AG08395 (cell line): ENCODE measurements at regions not wholly inside any gene's neighbourhood (a gene's known extent, or its start where the extent isn't known, plus 50 kb on each side); places are given as distances from the start of the nearest gene placed in this dataset.

Experiments
- DNase-seq: peaks from one replicate; pipeline ENCODE4 v3.0.0; 2012; ENCODE audit warnings: mixed read lengths, low spot score

DNA sequence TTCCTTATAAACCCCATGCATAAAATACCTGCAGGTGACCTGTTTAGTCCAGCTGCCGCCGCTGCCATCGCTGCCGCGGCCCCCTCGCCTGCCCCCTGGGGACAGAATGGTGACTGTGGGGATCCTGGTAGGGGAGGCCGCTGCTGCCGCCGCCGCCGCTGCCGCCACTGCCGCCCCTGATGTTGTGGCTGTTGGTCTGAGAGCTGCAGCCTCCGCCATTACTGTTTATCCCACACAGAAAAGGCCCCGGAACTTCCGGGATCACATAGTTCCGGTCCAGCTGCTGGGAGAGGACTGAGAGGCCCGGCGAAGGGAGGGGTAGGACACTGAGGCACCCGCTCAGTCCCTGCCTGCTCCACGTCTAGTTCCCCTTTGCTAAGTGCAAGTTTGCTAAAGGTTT, 244.9 kb downstream of the C12orf50 start:
- no peak for DNase-seq

DNA sequence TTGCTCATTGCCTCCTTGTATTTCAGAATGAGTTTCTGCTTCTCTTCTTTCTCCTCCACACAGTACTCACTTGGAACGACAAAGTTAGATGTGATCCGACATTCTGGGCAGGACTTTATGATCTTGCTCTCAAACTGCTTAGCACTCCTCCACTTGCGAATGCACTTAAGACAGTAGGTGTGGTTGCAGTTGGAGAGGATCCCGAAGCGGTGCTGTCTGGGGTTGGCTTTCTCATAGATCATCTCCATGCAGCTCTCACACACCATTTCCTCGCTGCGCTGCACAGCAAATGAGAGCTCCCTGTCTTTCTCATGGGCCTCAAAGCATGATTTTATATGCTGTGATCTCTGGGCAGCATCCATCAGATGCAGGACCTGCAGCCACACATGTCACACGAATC, 245.7 kb downstream of the C12orf50 start:
- no peak for DNase-seq

DNA sequence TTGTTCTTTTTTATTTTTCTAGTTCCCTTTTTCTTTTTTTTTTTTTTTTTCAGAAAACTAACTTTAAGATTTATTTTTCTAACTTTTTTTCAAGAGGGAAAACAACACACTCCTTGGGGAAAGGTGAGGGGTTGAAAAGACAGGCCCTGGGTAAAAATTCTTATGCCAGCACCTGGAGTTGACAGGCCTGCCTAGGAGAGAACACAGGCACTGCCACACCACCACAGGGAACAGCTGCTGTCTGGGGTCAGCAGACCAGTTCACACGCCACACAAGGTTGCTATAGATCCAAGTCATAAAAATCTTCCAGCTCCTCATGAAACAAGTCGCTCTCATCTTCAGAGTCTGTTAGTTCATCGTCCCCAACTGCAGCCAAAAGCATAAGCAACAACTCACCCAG, 246.4 kb downstream of the C12orf50 start:
- DNase-seq, result no peak

DNA sequence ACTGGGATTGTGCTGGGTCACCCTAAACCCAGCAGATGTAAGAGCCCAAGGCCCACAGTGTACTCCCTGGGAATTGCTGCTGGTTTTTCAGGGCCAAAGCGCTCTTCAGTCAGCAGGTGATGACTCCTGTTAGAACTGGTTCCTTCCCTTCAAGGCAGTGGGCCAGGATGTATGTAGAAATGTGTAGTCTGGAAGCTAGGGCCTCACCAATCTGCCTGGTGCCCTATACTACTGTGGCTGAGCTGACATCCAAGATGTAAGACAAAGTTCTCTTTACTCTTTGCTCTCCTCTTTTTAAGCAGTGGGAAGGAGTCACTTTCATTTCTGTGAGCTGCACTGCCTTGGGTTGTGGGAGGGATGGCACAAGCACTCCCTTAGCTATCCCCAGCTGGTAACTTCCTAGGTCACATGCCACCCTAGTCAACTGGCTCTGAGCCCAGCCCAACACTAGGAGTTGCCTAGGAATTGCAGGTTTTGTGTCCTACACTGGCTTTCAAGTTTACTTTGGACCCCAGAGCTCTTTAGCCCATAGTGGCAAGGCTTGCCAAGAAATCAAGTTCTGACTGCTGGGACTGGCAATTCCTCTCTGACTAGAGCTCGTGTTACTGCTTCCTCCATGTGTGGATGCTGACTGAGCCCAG, 249.2 kb downstream of the C12orf50 start:
- no peak for DNase-seq

- no peak for DNase-seq
Measured at GRCh38 chr12:87779016-87779415, 250.2 kb downstream of the C12orf50 start.

DNA sequence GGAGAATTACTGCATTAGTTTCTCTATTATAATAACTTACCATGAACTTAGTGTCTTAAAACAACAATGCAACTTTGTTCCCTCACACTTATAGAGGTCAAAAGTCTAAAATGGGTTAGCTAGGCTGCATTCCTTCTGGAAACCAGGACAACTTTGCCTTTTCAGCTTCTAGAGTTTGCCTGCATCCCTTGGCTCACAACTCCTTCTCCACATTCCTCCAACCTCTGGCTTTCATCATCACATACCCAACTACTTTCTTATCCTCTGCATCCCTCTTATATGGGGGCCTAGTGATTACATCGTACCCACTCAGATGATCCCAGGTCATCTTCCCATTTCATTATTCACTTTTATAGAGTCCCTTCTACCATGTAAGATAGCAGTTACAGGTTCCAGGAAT, 251.1 kb downstream of the C12orf50 start:
- DNase-seq, result no peak

DNA sequence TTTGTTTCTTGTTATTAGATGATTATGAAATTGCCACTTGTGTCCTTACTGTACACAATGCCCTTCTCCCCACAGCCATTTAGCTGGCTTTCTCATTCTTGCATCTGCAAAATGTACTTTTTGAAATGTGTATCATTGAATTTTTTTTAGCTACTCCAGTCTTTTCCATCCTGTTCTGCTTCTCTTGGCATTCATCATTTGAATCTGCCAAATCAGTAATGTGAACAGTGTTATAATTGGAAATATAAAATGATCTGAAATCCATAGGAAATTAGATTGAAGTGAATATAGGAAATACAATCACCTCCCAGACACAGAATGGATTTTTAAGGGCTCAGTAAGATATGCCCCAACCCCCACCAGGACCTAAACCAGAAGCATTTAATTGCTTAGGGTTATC, 253.4 kb downstream of the C12orf50 start:
- DNase-seq, result no peak

GRCh38 chr12:87775051-87775450, 254.2 kb downstream of the C12orf50 start:
- no peak for DNase-seq

- no peak for DNase-seq
Measured at GRCh38 chr12:87772401-87772800, 256.8 kb downstream of the C12orf50 start.

- no peak for DNase-seq
Measured at GRCh38 chr12:87768501-87769287, 260.5 kb downstream of the C12orf50 start.

DNA sequence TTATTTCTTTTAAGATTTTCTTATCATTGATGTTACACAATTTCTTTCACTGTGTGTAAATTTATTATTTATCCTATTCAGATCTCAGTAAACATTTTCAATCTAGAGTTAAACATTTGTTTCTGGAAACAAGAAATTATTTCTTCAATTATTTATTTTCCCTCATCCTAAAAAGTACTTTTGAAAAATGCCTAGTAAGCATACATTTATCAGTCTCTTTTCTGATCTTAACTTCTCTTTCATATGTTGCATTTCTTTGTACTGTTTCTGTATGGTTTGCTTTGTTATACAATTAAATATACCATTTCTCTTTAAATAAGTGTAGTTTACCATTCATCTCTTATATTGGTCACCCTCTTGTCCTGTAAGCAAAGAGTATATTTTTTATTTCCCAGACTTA, 263.2 kb downstream of the C12orf50 start:
- DNase-seq, result no peak

- DNase-seq, result no peak
Measured at GRCh38 chr12:87760943-87761342, 268.3 kb downstream of the C12orf50 start.

- no peak for DNase-seq
Measured at GRCh38 chr12:87758271-87758670, 270.9 kb downstream of the C12orf50 start.

- DNase-seq, result no peak
Measured at GRCh38 chr12:87756721-87757120, 272.5 kb downstream of the C12orf50 start.

DNA sequence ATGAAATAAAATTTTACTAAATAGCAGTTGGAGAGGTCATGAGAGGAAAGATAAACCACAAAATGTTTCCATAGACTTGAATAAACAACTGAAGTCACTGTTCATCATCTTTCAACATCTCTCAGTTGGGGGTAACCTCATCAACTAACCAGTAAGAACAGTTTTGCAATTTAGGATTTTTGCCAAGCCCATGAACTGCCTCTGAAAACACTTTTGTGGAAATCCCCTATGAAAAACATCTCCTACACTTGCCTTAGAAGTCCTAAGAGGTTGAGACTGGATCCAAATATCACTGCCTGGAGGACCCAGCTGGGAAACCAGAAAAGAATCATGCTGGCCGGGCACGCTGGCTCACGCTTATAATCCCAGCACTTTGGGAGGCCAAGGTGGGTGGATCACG, 273.1 kb downstream of the C12orf50 start:
- no peak for DNase-seq

- no peak for DNase-seq
Measured at GRCh38 chr12:87728931-87729593, 300.1 kb downstream of the C12orf50 start.

GRCh38 chr12:87720967-87721366, 308.2 kb downstream of the C12orf50 start:
- DNase-seq, result no peak

DNA sequence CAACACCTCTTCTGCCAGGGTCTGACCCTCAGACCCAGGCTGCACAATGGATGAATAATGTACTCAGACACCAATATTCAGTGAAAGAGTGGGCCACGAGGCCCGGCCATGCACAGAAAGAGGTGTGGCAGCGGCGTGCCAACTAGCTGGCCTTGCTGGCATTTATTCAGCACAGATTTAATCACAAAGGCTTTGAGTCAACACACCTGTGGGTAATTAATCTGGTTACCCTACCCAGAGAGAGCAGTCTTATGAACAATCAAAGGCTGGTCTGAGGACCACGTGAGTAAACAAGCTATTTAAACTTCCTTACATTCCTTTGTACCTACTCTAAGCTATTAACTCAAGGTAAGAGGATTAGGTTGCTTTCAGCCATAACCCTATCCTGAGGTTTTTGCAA, 324.8 kb downstream of the C12orf50 start:
- DNase-seq, result no peak

- DNase-seq, result no peak
Measured at GRCh38 chr12:87690236-87690810, 338.9 kb downstream of the C12orf50 start.

GRCh38 chr12:87689196-87689595, 340.0 kb downstream of the C12orf50 start:
- no peak for DNase-seq

DNA sequence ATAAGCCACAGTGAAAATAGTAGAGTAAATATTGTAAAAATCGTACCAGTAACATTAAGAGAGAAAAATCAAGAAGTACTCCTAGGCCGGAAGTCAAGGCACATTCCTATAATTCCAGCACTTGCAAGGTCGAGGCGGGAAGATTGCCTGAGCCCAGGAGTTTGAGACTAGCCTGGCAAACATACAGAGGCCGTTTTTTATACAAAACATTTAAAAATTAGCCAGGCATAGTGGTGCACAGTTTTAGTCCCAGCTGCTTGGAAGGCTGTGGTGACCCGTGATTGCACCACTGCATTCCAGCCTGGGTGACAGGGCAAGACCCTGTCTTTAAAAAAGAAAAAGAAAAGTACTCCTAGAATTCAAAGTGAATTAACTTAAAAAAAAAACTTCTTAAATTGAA, 341.8 kb downstream of the C12orf50 start:
- DNase-seq, result no peak

DNA sequence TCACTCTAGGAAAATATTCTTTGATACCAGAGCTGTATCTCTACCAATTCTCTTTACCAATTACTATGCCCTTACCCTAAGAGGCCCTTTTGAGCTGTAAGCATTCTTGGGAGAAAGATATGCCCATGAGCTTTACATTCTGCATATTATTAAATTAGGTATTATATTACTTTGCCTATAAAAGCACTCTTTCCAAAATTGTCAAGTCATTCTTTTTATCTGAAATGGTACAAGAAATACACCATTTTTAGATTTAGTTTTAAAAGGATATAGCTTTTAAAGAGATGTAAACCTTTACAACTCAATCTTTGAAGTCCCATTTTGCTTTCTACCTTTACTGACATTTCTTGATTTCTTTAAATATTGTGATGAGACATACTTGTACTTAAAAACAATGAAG, 343.5 kb downstream of the C12orf50 start:
- DNase-seq, result no peak

DNA sequence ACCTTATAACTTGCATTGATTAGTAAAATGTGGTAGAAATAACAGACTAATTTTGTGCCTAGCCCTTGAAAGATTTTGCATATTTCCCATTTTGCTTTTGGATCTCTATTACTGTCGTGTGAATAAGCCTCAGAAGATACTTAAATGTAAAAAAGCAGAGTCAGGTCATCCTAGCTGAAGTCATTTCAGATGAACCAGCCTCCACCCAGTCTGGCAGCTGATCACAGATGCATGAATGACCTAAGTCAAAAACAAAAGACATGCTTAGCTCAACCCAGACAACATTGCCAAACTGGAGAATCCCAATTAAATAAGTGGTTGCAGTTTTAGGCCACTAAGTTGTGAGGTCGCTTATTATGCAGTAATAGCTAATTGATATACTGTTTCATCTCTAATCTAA, 349.9 kb downstream of the C12orf50 start:
- no peak for DNase-seq
